HG03432 (cell line): ENCODE measurements at regions not wholly inside any gene's neighbourhood (a gene's known extent, or its start where the extent isn't known, plus 50 kb on each side); places are given as distances from the start of the nearest gene placed in this dataset.

Source experiments
- ATAC-seq: cut with Tn5 transposase; IDR thresholded peaks from one replicate; pipeline ENCODE4 v1.9.1; 2021; ENCODE audit warnings: mild to moderate bottlenecking, moderate library complexity; ENCODE audit not compliant: unreplicated experiment

DNA sequence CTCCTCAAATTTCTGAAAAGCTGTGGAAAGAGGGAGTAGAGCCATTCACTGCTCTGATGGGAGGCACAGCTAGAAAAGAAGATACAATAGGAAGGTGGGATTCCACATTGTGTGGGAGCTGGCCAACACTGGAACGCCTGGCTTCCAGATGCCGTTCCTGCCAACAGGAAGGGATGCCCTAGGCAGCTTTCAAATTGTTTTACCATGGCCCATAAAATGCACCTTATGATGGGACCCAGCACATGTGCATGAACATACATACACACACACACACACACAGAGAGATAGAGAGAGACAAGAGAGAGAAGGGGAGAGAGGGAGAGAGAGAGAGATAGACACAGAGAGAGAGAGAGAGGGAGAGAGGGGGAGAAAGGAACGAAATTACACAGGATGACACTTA, 86.1 kb upstream of the BZW1 start:
- ATAC-seq: no peak

DNA sequence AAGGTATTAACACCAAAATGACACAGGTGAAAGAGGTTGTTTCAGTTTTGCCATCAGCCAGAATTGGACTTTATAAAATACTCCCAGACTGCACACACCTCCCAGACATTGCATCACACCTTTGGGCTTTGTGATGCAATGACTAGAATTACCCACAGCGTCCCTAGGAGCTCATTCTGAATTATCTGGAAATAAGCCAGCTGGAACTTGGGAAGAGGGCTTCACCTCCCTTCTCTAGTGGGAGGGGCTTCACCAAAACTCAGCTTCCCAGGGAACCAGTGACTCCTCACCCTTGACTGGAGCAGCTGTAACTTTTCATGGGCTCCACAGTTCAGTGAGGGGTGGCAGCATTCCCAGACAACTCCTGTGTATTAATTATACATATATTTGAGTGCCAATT, 83.1 kb upstream of the BZW1 start:
- ATAC-seq: no peak

DNA sequence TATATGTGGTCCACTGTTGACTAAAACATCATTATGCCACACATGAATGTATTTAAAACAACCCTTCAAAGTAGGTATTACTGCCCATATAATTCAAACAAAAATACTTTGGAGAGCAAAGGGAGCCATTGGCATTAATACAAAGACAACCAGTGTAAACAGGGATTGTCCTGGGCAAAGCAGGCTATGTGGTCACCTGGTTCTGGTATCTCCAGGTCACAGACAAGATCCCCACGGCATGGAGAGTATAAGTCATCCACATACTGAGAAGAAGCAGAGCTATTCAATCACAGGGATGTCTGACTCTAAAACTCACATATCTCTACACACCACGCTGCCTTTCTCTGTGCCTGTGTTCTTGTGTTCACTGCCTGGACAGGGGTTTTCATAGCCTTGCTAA, 81.4 kb upstream of the BZW1 start:
- ATAC-seq: no peak

GRCh38 chr2:200730960-200731359, 80.8 kb upstream of the BZW1 start:
- no peak for ATAC-seq

GRCh38 chr2:200732866-200733265, 78.8 kb upstream of the BZW1 start:
- ATAC-seq: no peak

- ATAC-seq: no peak
Measured at GRCh38 chr2:200733713-200734198, 78.0 kb upstream of the BZW1 start.

DNA sequence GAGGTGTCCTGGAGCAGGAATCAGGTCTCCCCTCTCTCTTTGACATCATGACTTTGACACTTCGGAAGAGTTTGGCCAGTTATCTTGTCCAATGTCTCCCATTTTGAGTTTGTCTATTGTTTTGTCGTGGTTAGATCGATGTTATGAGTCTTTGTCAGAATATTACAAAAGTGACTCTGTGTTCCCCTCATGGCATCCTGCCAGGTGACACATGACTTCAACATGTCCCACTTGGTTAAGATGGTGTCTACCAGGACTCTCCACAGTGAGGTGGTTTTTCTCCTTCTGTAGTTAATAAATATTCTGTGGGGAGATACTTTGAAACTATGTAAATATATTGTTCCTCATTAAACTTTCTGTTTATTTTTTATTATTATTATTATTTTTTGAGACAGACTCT, 76.6 kb upstream of the BZW1 start:
- ATAC-seq: no peak

DNA sequence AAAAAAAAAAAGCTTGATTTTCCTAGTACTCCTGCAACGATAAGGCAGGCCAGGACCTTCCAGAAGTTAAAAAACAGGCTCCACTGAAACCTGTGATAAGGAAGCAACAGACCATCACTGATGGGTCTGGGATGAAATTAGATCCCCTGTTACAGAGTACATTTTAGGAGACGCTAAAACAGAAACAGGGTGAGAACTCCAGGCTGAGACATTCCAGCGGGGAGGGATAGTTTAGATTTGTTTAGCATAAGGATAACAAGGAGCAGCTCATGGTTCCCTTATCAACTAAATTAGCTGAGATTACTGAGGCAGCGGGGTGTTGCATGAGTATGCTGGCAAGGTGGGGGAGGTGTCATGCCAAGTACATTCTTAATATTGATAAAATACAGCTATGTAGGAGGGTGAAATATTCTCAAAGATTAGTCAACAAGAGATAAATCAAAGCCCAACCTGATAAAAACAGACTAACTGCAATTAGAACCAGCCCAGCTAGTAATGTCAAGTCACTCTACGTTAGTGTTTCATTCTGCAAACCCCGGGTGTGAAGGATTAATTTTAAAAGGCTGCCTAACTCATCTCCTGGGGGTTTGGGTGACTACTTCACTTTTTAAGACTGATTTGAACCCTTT, 75.0 kb upstream of the BZW1 start:
- no peak for ATAC-seq

DNA sequence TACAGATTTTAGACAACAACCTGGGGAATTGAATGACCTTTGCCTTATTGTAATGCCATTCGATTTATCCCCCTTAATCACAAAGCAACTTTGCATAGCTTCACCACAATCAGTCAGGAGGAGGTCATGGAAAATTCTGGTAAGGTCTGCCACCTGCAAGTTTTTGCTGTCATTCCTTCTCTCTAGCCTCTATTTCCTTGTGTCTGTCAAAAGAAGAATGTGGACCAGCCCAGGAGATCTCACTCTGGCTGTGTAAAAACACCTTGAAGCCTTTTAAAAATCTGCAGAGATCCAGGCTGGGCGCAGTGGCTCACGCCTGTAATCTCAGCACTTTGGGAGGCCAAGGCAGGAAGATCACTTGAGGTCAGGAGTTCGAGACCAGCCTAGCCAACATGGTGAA, 74.1 kb upstream of the BZW1 start:
- ATAC-seq: no peak

GRCh38 chr2:200738590-200738989, 73.1 kb upstream of the BZW1 start:
- no peak for ATAC-seq

GRCh38 chr2:200740907-200741306, 70.8 kb upstream of the BZW1 start:
- no peak for ATAC-seq

DNA sequence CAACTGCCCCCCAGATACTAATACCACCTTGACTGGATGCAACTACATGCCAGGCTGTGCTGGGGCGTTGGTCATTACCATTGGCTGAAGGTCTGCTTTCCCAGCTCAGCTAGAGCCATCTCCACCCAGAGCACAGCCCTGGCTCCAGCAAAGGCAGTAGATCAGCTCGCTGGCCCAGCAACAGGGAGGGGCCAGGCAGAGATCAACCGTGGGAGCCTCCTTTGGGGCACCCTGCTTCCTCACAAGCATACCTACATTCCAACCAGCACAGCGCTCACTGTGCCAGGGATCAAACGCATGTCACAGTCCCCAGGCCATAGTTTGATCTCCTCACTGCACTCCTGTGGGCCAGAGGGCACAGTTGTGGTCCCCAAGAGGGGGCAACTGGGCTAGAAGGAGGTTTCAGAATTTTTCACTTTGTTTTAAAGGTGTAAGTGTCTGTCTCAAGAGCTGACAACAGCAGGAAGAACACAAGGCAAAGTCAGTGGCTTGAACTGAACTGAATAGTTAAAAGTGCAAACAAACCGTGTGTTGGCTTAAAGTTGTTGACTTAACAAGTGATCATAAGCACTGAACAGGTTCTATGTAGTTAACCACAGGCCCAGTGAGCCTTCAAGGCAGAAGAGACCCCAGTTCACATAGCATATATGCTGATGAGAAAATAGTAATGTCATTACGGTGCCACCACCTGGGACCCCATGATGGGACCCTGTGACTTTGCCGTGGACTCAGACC, 70.1 kb upstream of the BZW1 start:
- ATAC-seq: no peak

DNA sequence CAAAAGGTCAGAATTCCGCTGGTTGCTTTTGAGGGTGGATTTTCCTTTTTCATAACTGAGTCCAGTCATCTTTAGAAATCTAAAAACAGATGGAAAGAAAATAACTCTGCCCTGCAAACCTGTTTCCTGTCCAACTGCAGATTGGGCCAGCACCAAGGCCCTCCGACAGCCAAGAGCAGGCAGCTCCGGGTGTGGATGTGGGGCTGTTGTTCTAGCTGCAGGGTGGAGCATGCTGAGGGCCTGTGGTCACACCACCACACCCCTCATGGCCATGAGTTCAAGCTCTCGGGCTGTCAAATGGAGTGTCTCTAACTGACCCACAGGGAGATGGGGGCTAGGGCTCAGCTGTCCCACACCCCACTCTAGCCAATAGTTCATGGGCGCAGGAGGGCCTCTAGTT, 69.3 kb upstream of the BZW1 start:
- ATAC-seq: no peak

DNA sequence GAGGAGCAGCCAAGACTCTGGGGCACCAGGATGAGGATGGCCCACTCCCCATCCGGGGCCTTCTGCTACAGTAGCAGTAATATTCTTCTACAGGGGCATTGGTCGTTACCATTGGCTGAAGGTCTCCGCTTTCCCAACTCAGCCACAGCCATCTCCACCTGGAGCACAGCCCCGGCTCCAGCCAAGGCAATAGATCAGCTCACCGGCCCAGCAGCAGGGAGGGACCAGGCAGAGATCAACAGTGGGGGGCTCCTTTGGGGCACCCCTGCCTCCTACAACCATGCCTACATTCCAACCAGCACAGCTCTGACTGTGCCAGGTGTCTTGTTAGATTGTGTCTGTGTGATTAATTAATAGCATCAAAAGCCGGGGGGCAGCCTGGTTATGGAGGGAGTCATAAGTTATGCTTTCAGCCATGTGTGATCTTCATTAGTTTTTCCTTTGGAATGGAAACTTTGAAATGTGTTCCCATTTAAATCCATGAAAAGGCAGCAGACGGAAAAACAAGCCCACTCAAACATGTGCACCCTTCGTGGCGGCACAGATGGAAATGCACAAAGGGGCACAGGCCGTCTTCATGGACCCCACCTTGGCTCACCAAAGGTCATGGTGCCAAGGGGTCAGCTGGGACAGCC, 68.6 kb upstream of the BZW1 start:
- no peak for ATAC-seq

DNA sequence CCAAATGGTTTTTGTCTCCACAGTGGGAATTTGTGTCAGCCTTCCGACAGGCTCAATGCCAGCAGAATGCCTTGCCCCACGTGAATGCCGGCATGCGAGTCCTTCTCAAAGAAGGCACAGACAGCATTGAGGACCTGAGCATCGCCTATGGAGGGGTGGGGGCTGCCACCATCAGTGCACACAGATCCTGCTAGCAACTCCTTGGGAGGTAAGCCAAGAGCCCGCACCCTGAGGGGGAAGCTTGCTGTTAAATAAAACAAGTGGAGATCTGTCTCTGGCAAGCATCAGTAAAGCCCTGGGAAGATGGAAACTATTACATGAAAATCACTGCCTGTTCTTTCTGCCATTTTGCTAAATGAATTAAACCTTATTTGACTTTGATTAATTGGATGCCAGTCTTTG, 67.5 kb upstream of the BZW1 start:
- ATAC-seq: no peak

DNA sequence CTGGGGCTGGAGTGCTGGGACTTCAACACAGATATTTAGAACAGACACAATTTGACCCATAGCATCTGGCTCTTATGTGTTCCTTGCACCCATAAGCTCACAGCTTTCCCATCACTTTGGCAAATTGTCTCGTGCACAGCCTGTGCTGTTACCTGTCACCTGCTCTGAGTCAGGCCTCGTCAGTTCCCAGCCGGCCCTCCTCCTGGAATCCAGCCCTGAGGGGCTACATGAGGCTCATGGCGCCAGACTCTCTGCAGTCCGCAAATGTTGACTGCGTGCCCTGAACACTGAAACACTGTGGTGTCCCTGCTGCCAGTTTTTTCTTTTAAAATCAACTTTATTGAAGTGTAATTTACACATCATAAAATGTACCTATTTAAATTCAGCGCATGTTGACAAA, 65.4 kb upstream of the BZW1 start:
- no peak for ATAC-seq

DNA sequence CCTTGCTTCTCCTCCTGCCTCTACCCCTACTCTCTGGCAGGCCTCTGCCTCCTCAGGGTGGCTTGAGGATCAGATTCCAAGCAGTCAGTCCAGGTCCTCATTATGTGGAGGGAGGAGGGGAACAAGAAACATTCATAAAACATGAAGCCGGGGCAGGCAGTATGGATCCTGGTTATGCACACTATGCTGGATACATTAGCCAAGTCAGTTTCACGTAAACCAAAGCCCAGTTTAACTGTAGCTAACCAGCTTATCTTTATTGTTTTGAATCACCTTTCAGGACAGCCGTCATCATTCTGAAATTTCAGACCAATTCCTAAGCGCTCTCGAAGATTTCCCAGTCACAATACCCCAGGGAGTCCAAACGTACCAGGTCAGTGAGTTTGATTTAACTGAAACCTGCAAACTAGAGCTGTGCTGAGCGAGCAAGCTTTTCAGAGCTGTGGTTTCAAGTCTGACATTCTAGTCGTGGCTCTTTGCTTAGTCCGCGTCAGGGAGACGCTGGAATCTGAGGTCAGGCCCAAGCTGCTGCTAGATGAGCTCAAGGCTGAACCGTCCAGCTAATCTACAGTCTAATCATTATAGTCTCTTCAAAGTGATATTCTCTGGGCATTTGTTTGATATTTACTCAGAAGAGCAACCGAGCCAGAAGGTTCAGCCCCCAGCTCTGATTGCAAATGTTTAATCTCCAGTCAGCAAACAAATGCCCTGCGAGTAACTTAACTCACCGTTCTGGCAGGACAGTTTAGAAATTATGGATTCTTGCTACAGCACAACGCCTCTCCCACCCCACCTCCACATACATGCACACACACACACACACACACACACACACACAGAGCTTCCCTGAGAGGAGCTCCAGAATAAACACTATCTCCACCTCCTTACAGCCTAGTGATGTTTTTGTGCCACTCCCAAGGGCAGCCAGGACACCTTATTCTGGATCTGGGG, 63.8 kb upstream of the BZW1 start:
- ATAC-seq: no peak

- ATAC-seq: no peak
Measured at GRCh38 chr2:200748779-200749178, 62.9 kb upstream of the BZW1 start.

DNA sequence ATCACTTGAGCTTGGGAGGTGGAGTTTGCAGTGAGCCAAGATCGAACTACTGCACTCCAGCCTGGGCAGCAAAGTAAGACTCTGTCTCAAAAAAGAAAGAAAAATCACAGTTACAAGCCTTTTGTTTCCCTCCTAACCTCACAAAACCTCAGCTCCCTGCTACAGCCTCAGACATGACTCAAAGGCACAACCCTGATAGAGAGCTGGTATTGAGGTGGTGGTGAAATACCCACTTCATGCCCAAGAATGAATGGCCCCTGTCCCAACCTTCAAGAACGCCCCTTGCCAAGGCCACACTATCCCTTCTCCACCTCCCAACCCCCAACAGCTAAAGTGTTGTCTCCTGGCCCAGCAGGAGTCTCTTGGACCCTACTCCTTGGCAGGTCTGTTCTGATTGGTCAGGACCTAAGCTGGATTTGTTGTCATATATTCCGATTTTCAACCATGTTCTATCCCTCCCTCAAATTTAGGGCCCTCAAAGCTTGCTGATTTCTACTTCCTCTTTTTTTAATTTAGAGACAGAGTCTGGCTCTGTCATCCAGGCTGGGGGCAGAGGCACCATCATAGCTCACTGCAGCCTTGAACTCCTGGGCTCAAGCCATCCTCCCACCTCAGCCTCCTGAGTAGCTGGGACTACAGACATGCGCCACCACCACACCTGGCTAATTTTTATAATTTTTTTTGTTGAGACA, 61.9 kb upstream of the BZW1 start:
- no peak for ATAC-seq

DNA sequence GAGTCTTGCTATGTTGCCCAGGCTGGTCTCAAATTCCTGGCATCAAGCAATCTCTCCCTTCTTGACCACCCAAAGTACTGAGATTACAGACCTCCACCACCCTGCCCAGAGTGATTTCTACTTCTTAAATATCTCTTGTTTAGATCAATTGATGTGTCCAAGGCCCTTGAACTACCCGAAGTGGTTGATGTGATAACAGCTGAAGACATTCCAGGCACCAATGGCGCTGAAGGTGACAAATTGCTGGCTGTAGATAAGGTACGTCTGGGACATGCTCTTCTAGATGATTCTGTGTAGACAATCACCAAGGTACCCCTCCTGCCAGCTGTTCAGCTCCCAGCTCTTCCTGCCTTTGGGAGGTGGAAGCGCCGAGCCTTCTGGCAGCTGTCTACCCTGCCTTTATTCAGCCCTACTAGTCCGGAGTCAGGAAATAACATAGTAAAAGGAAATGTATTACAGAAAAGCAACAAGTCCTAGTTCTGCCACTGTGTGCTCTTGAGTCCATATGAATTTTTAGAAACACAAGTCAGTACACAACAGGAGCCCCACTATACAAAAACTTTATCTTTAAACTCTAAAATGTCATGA, 61.3 kb upstream of the BZW1 start:
- ATAC-seq: no peak
